Astrocyte (in vitro differentiated cells and primary cell): ENCODE measurements at regions not wholly inside any gene's neighbourhood (a gene's known extent, or its start where the extent isn't known, plus 50 kb on each side); places are given as distances from the start of the nearest gene placed in this dataset.
"Not testable (repeated sequence)": the region's sequence is repeated elsewhere in the genome, so short reads cannot be mapped to it uniquely, and the experiment has no call there.

Experiments
- DNase-seq: peaks from one replicate; pipeline ENCODE4 v3.0.0-alpha.2; 2010; ENCODE audit warnings: low read depth
- FAIRE-seq: peaks from 2 replicates; lab custom pipeline; 2011; peaks lifted over from hg19 to GRCh38; lab: Jason Lieb, UNC
- H2AFZ ChIP-seq: 2 replicates; pipeline ENCODE4 v1.6.0; 2012; ENCODE audit warnings: low read depth, low read length, inconsistent platforms
- H3K27ac ChIP-seq: 2 replicates; pipeline ENCODE4 v1.5.1; 2011; ENCODE audit warnings: low read depth, low read length, inconsistent platforms
- H3K27me3 ChIP-seq: 2 replicates; pipeline ENCODE4 v1.6.0; 2011; ENCODE audit warnings: low read length, inconsistent platforms; ENCODE audit not compliant: insufficient read depth
- H3K36me3 ChIP-seq: 2 replicates; pipeline ENCODE4 v1.5.1; 2011; ENCODE audit warnings: low read length, inconsistent platforms; ENCODE audit not compliant: insufficient read depth
- H3K4me1 ChIP-seq: 2 replicates; pipeline ENCODE4 v1.5.1; 2011; ENCODE audit warnings: low read length, inconsistent platforms; ENCODE audit not compliant: insufficient read depth
- H3K4me2 ChIP-seq: 2 replicates; pipeline ENCODE4 v1.6.0; 2012; ENCODE audit warnings: low read length, inconsistent platforms
- H3K4me3 ChIP-seq: 2 replicates; pipeline ENCODE4 v1.5.1; 2011; ENCODE audit warnings: low read depth, mild to moderate bottlenecking, low read length, inconsistent platforms; ENCODE audit not compliant: insufficient read depth
- H3K79me2 ChIP-seq: 2 replicates; pipeline ENCODE4 v1.6.0; 2012; ENCODE audit warnings: mild to moderate bottlenecking, low read length, inconsistent platforms; ENCODE audit not compliant: insufficient read depth
- H3K9ac ChIP-seq: 2 replicates; pipeline ENCODE4 v1.6.0; 2012; ENCODE audit warnings: mild to moderate bottlenecking, low read length, inconsistent platforms
- H3K9me3 ChIP-seq: 2 replicates; pipeline ENCODE4 v1.5.1; 2012; ENCODE audit warnings: low read depth, mild to moderate bottlenecking, low read length, inconsistent platforms; ENCODE audit not compliant: insufficient read depth
- H4K20me1 ChIP-seq: 2 replicates; pipeline ENCODE4 v1.6.0; 2012; ENCODE audit warnings: low read length, inconsistent platforms; ENCODE audit not compliant: insufficient read depth
- H3K27ac Mint-ChIP-seq: one replicate; pipeline ENCODE4 v1.8.0; 2021; ENCODE audit warnings: mild to moderate bottlenecking, mixed read lengths; ENCODE audit not compliant: unreplicated experiment
- H3K27me3 Mint-ChIP-seq: one replicate; pipeline ENCODE4 v1.8.0; 2021; ENCODE audit warnings: low read depth, mixed read lengths; ENCODE audit not compliant: unreplicated experiment
- H3K36me3 Mint-ChIP-seq: one replicate; pipeline ENCODE4 v1.8.0; 2021; ENCODE audit warnings: low read depth, mixed read lengths; ENCODE audit not compliant: unreplicated experiment
- H3K4me1 Mint-ChIP-seq: one replicate; pipeline ENCODE4 v1.8.0; 2021; ENCODE audit warnings: low read depth, mixed read lengths; ENCODE audit not compliant: unreplicated experiment
- H3K4me3 Mint-ChIP-seq: one replicate; pipeline ENCODE4 v1.8.0; 2021; ENCODE audit warnings: mild to moderate bottlenecking, moderate library complexity, mixed read lengths; ENCODE audit not compliant: unreplicated experiment
- H3K9me3 Mint-ChIP-seq: one replicate; pipeline ENCODE4 v1.8.0; 2021; ENCODE audit warnings: mild to moderate bottlenecking, mixed read lengths; ENCODE audit not compliant: unreplicated experiment
- CTCF ChIP-seq: IDR thresholded peaks from 2 replicates; pipeline ENCODE4 v1.5.1; 2011; ENCODE audit warnings: low read depth, mild to moderate bottlenecking, inconsistent platforms, low read length, moderate library complexity; ENCODE audit not compliant: insufficient read depth
- EZH2 ChIP-seq: IDR thresholded peaks from 2 replicates; pipeline ENCODE4 v1.6.1; 2012; ENCODE audit warnings: mild to moderate bottlenecking, low read length, inconsistent platforms; ENCODE audit not compliant: insufficient read depth

GRCh38 chr7:32221056-32221455 lies 150.8 kb upstream of the PDE1C start:
- H3K4me1 ChIP-seq: no peaks in the 10 kb centered on the region
- no peak overlapping the region for H2AFZ ChIP-seq
- H3K27ac ChIP-seq: no peak overlapping the region
- Mint-ChIP-seq H3K9me3 (peaks cover 3% of the 10 kb centered on the region), H3K27ac (no peak overlapping the region), H3K36me3 (no peaks in the 10 kb centered on the region), H3K4me1 (no peaks in the 10 kb centered on the region), H3K4me3 (no peak overlapping the region), H3K27me3 (peaks cover 36% of the 10 kb centered on the region)
- FAIRE-seq (no peak), DNase-seq (no peak)
- H3K9me3 ChIP-seq: no peaks in the 10 kb centered on the region
- H3K79me2 ChIP-seq: no peaks in the 10 kb centered on the region
- no peak overlapping the region for H3K9ac ChIP-seq
- no peak overlapping the region for H3K4me2 ChIP-seq
- H3K4me3 ChIP-seq: no peak overlapping the region
- H3K27me3 ChIP-seq: no peaks in the 10 kb centered on the region
- H4K20me1 ChIP-seq: no peaks in the 10 kb centered on the region
- no peaks in the 10 kb centered on the region for H3K36me3 ChIP-seq
- TF ChIP-seq EZH2 (no peak), CTCF (no peak)

GRCh38 chr7:32219831-32220230 lies 149.6 kb upstream of the PDE1C start:
- not testable (repeated sequence) for DNase-seq, H3K4me2 ChIP-seq, H3K9me3 ChIP-seq, H3K27ac Mint-ChIP-seq, H4K20me1 ChIP-seq, H3K4me3 Mint-ChIP-seq, H3K27me3 ChIP-seq, H3K36me3 ChIP-seq, H2AFZ ChIP-seq, H3K36me3 Mint-ChIP-seq, H3K9me3 Mint-ChIP-seq, H3K4me3 ChIP-seq, H3K79me2 ChIP-seq, H3K9ac ChIP-seq, H3K27ac ChIP-seq, FAIRE-seq, H3K4me1 ChIP-seq, H3K4me1 Mint-ChIP-seq
- H3K27me3 Mint-ChIP-seq: peaks cover 43% of the 10 kb centered on the region

- no peaks in the 10 kb centered on the region for H3K27me3 ChIP-seq
- no peak for DNase-seq
- FAIRE-seq: no peak
These were observed 149.2 kb upstream of the PDE1C start for GRCh38 chr7:32219416-32219815.

More at GRCh38 chr7:32219416-32219815, 149.2 kb upstream of the PDE1C start:
- no peaks in the 10 kb centered on the region for H3K36me3 ChIP-seq
- H2AFZ ChIP-seq: no peak overlapping the region
- peaks cover 42% of the 10 kb centered on the region for H3K27me3 Mint-ChIP-seq
- H3K9me3 Mint-ChIP-seq: peaks cover 4% of the 10 kb centered on the region
- H3K4me1 ChIP-seq: no peaks in the 10 kb centered on the region
- no peaks in the 10 kb centered on the region for H3K79me2 ChIP-seq
- no peak overlapping the region for H3K4me2 ChIP-seq
- H3K4me1 Mint-ChIP-seq: no peaks in the 10 kb centered on the region
- no peak overlapping the region for H3K27ac ChIP-seq
- no peak overlapping the region for H3K9ac ChIP-seq
- H3K36me3 Mint-ChIP-seq: no peaks in the 10 kb centered on the region
- TF ChIP-seq CTCF (no peak), EZH2 (no peak)
- H3K27ac Mint-ChIP-seq: no peak overlapping the region
- no peak overlapping the region for H3K4me3 Mint-ChIP-seq
- no peaks in the 10 kb centered on the region for H3K9me3 ChIP-seq
- no peak overlapping the region for H3K4me3 ChIP-seq
- no peaks in the 10 kb centered on the region for H4K20me1 ChIP-seq
